SK-N-SH (cell line): ENCODE measurements at regions not wholly inside any gene's neighbourhood (a gene's known extent, or its start where the extent isn't known, plus 50 kb on each side); places are given as distances from the start of the nearest gene placed in this dataset.
"Not testable (repeated sequence)": the region's sequence is repeated elsewhere in the genome, so short reads cannot be mapped to it uniquely, and the experiment has no call there.

ENCODE experiments used
- CTCF ChIA-PET: fragments of 300-600, 350-600 bp; formaldehyde crosslinking; extraction: SDS; loops from one replicate; lab custom pipeline; 2021; lab: Yijun Ruan, JAX
- POLR2A ChIA-PET: fragments of 350-600 bp; sonication (Branson Sonifier 250); formaldehyde crosslinking; extraction: SDS; loops from one replicate; lab custom pipeline; 2020; ENCODE audit warnings: antibody characterized with exemption, inconsistent platforms; lab: Yijun Ruan, JAX
- DNase-seq: peaks from one replicate; pipeline ENCODE4 v3.0.0; 2012
- H2AFZ ChIP-seq: fragments of 200-600 bp; sonication (generic); 2 replicates; pipeline ENCODE4 v1.8.1; 2016; ENCODE audit warnings: antibody characterized with exemption, mild to moderate bottlenecking, low read depth
- H3F3A ChIP-seq: fragments of 200-600 bp; sonication (generic); replicated peaks from 2 replicates; pipeline ENCODE3; 2016; ENCODE audit warnings: antibody characterized with exemption, mild to moderate bottlenecking; ENCODE audit not compliant: insufficient read depth
- H3K27ac ChIP-seq, 2 experiments: fragments of 200-500 bp in 1 of 2; fragments of 200-600 bp in 1 of 2; sonication (Bioruptor generic) in 1 of 2; sonication (generic), shearing (Covaris generic) in 1 of 2; 2 replicates each; pipeline versions ENCODE4 v1.5.1 to v1.6.1; 2014 to 2016; ENCODE audit warnings: low read depth in 2 of 2, inconsistent platforms in 1 of 2, low read length in 1 of 2, mild to moderate bottlenecking in 1 of 2, mixed read lengths in 1 of 2
- H3K27me3 ChIP-seq: fragments of 200-600 bp; sonication (generic), shearing (Covaris generic); 2 replicates; pipeline ENCODE4 v1.6.1; 2016; ENCODE audit warnings: mixed run types; ENCODE audit not compliant: insufficient read depth
- H3K36me3 ChIP-seq, 2 experiments: fragments of 200-500 bp in 1 of 2; fragments of 200-600 bp in 1 of 2; sonication (Bioruptor generic) in 1 of 2; sonication (generic) in 1 of 2; replicated peaks in 1 of 2; 2 replicates each; pipeline versions ENCODE3 to v1.5.1; 2014 to 2016; ENCODE audit warnings: low read length in 1 of 2, mild to moderate bottlenecking in 1 of 2; ENCODE audit not compliant: insufficient read depth in 2 of 2, control insufficient read depth in 1 of 2
- H3K4me1 ChIP-seq, 2 experiments: fragments of 200-500 bp in 1 of 2; fragments of 200-600 bp in 1 of 2; sonication (Bioruptor generic) in 1 of 2; sonication (generic), shearing (Covaris generic) in 1 of 2; 2 replicates each; pipeline versions ENCODE4 v1.5.1 to v1.6.1; 2014 to 2016; ENCODE audit warnings: low read depth in 1 of 2, low read length in 1 of 2, mixed run types in 1 of 2; ENCODE audit not compliant: insufficient read depth in 2 of 2, control insufficient read depth in 1 of 2
- H3K4me2 ChIP-seq: fragments of 200-600 bp; sonication (generic), shearing (Covaris generic); 2 replicates; pipeline ENCODE4 v1.6.1; 2017; ENCODE audit warnings: mixed run types
- H3K4me3 ChIP-seq, 2 experiments: fragments of 200-500 bp in 1 of 2; fragments of 200-600 bp in 1 of 2; sonication (Bioruptor generic) in 1 of 2; sonication (generic), shearing (Covaris generic) in 1 of 2; 2 replicates each; pipeline versions ENCODE4 v1.5.1 to v1.8.1; 2014 to 2016; ENCODE audit warnings: low read depth in 2 of 2, inconsistent platforms in 1 of 2, low read length in 1 of 2, mild to moderate bottlenecking in 1 of 2, mixed read lengths in 1 of 2, moderate library complexity in 1 of 2
- H3K79me2 ChIP-seq: fragments of 200-600 bp; sonication (generic); 2 replicates; pipeline ENCODE4 v1.8.1; 2017; ENCODE audit warnings: mild to moderate bottlenecking; ENCODE audit not compliant: insufficient read depth
- H3K9ac ChIP-seq: fragments of 200-600 bp; sonication (generic); 2 replicates; pipeline ENCODE4 v1.6.1; 2017; ENCODE audit warnings: mixed run types
- H3K9me2 ChIP-seq: fragments of 200-600 bp; sonication (generic); 2 replicates; pipeline ENCODE4 v1.6.1; 2017; ENCODE audit warnings: mixed run types
- H3K9me3 ChIP-seq: fragments of 200-600 bp; sonication (generic); 2 replicates; pipeline ENCODE4 v1.6.1; 2017; ENCODE audit warnings: mixed run types, mild to moderate bottlenecking, moderate library complexity
- H4K20me1 ChIP-seq: fragments of 200-600 bp; sonication (generic); 2 replicates; pipeline ENCODE4 v1.6.1; 2017; ENCODE audit warnings: mild to moderate bottlenecking, mixed run types; ENCODE audit not compliant: insufficient read depth
- EP300 ChIP-seq, 2 experiments: IDR thresholded peaks; 2 replicates each; pipeline versions ENCODE4 v1.4.0 to v1.6.1; 2012; ENCODE audit warnings: borderline replicate concordance in 1 of 2, low read depth in 1 of 2, low read length in 1 of 2
- EZH2phosphoT487 ChIP-seq: fragments of 200-600 bp; sonication (generic); IDR thresholded peaks from 2 replicates; pipeline ENCODE4 v1.6.1; 2017; ENCODE audit warnings: low read depth, mixed run types, mild to moderate bottlenecking, antibody characterized with exemption, moderate library complexity, borderline replicate concordance
- GATA2 ChIP-seq: sonication (generic); formaldehyde crosslinking; IDR thresholded peaks from 2 replicates; pipeline ENCODE4 v1.5.0; 2020; ENCODE audit warnings: mild to moderate bottlenecking, missing genetic modification reagents
- MXI1 ChIP-seq: IDR thresholded peaks from 2 replicates; pipeline ENCODE4 v1.6.1; 2012; ENCODE audit warnings: mild to moderate bottlenecking, low read depth, low read length, improper control_type of control experiment
- NFIC ChIP-seq: IDR thresholded peaks from 2 replicates; pipeline ENCODE4 v1.4.0; 2012; ENCODE audit warnings: borderline replicate concordance
- NRF1 ChIP-seq: IDR thresholded peaks from 2 replicates; pipeline ENCODE4 v1.6.1; 2012; ENCODE audit warnings: low read depth, mild to moderate bottlenecking, low read length
- RXRA ChIP-seq: IDR thresholded peaks from 2 replicates; pipeline ENCODE4 v1.4.0; 2012; ENCODE audit warnings: low read depth, mild to moderate bottlenecking, borderline replicate concordance
- YY1 ChIP-seq: IDR thresholded peaks from 2 replicates; pipeline ENCODE4 v1.4.0; 2012; ENCODE audit warnings: low read depth, mild to moderate bottlenecking
- whole genome bisulfite sequencing: methylation state at CpG from one replicate; pipeline ENCODE4 v1.1.6; 2017; ENCODE audit warnings: low lambda C conversion rate; 5-methylcytosine and 5-hydroxymethylcytosine counted together

GRCh38 chr5:145449794-145450193 is 385.3 kb downstream of the PRELID2 start:
- WGBS, result 66% methylated on average over 4 of the region's 4 CpGs
- ChIA-PET POLR2A (no interaction called here), CTCF (no interaction called here)
- Histone ChIP-seq H4K20me1 (no peaks in the 10 kb centered on the region), H3K27me3 (no peaks in the 10 kb centered on the region), H3F3A (no peaks in the 10 kb centered on the region), H2AFZ (no peak overlapping the region), H3K9me3 (no peaks in the 10 kb centered on the region), H3K4me1 (no peaks in the 10 kb centered on the region), H3K36me3 (no peaks in the 10 kb centered on the region), H3K27ac (no peak overlapping the region), H3K9ac (no peak overlapping the region), H3K4me3 (no peak overlapping the region), H3K4me2 (no peak overlapping the region), H3K9me2 (no peaks in the 10 kb centered on the region), H3K79me2 (no peaks in the 10 kb centered on the region)
- TF ChIP-seq RXRA (no peak), GATA2 (CRISPR knock-in tag) (no peak), MXI1 (no peak), EP300 (IDR thresholded peaks at IDR 0.05; ENCODE audit: borderline replicate concordance in 1 of 2, low read depth in 1 of 2, low read length in 1 of 2) (no peak), EZH2phosphoT487 (no peak), YY1 (no peak)
- no peak for DNase-seq

- H3K36me3 ChIP-seq, CTCF ChIA-PET, H3K9ac ChIP-seq, H2AFZ ChIP-seq, H3K4me1 ChIP-seq, H4K20me1 ChIP-seq, H3K27me3 ChIP-seq, POLR2A ChIA-PET, H3K27ac ChIP-seq, H3K4me3 ChIP-seq, H3F3A ChIP-seq, H3K4me2 ChIP-seq, H3K79me2 ChIP-seq, H3K9me3 ChIP-seq, H3K9me2 ChIP-seq, DNase-seq: not testable (repeated sequence)
- 80% methylated on average over 3 of the region's 3 CpGs for WGBS
These were observed 388.3 kb downstream of the PRELID2 start for GRCh38 chr5:145446875-145447274.

- Histone ChIP-seq H4K20me1 (no peaks in the 10 kb centered on the region), H3K4me2 (no peak overlapping the region), H3K27me3 (no peaks in the 10 kb centered on the region), H2AFZ (no peak overlapping the region), H3K9me3 (no peaks in the 10 kb centered on the region), H3K4me1 (no peaks in the 10 kb centered on the region), H3K79me2 (no peaks in the 10 kb centered on the region), H3K4me3 (no peak overlapping the region), H3K9ac (no peak overlapping the region), H3K36me3 (no peaks in the 10 kb centered on the region), H3F3A (no peaks in the 10 kb centered on the region), H3K9me2 (no peaks in the 10 kb centered on the region), H3K27ac (no peak overlapping the region)
- CTCF ChIA-PET, result interaction anchor here (0.7 kb wide), 1 partner anchor 28 kb away, joined by 4 read pairs; no protein-coding TSS in a partner anchor
- TF ChIP-seq NFIC, result peak; percentile 20; the same call in 1 of the 2 replicates
- no peak for TF ChIP-seq NRF1
- 70% methylated on average over 5 of the region's 5 CpGs for WGBS
- POLR2A ChIA-PET, result no interaction called here
- no peak for DNase-seq
These were observed 388.7 kb downstream of the PRELID2 start for GRCh38 chr5:145446412-145446811.
